ENCODE measurements at regions not wholly inside any gene's neighbourhood (a gene's known extent, or its start where the extent isn't known, plus 50 kb on each side); places are given as distances from the start of the nearest gene placed in this dataset.

DNA sequence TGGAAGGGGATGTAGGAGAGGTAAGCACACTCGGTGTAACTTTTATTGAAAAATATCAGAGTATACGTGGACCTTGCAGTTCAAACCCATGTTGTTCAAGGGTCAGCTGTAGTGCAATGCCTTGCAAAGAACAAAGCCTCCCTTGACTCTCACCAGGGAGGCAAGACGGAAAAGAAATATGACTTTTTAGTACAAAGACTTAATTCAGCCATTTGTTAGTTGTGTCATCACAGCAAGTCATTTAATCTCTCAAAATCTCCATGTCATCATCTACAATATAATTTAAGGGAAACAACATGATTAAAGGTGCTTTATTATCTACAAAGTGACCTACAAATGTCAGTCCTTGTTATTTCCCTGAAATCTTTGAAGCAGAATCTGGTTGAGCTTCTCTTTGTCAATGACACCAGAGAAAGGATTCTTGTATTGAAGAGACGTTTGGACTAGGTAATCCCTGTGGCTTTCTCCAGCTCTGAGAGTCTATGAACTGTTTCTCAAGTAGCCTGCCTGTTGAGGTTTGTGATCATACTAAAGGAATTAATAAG, 502.8 kb downstream of the REEP3 start:
- TF ChIP-seq, protein P1, sequence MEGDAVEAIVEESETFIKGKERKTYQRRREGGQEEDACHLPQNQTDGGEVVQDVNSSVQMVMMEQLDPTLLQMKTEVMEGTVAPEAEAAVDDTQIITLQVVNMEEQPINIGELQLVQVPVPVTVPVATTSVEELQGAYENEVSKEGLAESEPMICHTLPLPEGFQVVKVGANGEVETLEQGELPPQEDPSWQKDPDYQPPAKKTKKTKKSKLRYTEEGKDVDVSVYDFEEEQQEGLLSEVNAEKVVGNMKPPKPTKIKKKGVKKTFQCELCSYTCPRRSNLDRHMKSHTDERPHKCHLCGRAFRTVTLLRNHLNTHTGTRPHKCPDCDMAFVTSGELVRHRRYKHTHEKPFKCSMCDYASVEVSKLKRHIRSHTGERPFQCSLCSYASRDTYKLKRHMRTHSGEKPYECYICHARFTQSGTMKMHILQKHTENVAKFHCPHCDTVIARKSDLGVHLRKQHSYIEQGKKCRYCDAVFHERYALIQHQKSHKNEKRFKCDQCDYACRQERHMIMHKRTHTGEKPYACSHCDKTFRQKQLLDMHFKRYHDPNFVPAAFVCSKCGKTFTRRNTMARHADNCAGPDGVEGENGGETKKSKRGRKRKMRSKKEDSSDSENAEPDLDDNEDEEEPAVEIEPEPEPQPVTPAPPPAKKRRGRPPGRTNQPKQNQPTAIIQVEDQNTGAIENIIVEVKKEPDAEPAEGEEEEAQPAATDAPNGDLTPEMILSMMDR (IDR thresholded peaks at IDR 0.05; ENCODE audit: low read length) = no peak
- no peak for TF ChIP-seq EZH2 (IDR thresholded peaks at IDR 0.05; ENCODE audit: borderline replicate concordance, low read length)
